H1 (cell line): ENCODE measurements at regions not wholly inside any gene's neighbourhood (a gene's known extent, or its start where the extent isn't known, plus 50 kb on each side); places are given as distances from the start of the nearest gene placed in this dataset.

Experiments
- CTCF ChIP-seq, 3 experiments: IDR thresholded peaks; 1 replicate in 2 of 3; 2 replicates in 1 of 3; pipeline versions ENCODE4 v1.5.1 to v1.6.1; 2011; ENCODE audit warnings: low read length in 3 of 3, mild to moderate bottlenecking in 3 of 3, inconsistent platforms in 2 of 3, low read depth in 1 of 3, moderate library complexity in 1 of 3; ENCODE audit not compliant: insufficient read depth in 1 of 3; ENCODE audit errors: control extremely low read depth in 1 of 3
- HDAC6 ChIP-seq: IDR thresholded peaks from one replicate; pipeline ENCODE4 v1.7.1; 2012; ENCODE audit warnings: low read depth, mild to moderate bottlenecking, inconsistent platforms, low read length, moderate library complexity
- POLR2AphosphoS5 ChIP-seq: IDR thresholded peaks from 2 replicates; pipeline ENCODE4 v1.6.1; 2011; ENCODE audit warnings: low read depth, low read length
- TAF1 ChIP-seq: IDR thresholded peaks from 2 replicates; pipeline ENCODE4 v1.6.1; 2011; ENCODE audit warnings: mild to moderate bottlenecking, low read depth, low read length
- TEAD4 ChIP-seq: IDR thresholded peaks from 2 replicates; pipeline ENCODE4 v1.6.1; 2012; ENCODE audit warnings: low read depth, low read length, inconsistent platforms, mixed read lengths

DNA sequence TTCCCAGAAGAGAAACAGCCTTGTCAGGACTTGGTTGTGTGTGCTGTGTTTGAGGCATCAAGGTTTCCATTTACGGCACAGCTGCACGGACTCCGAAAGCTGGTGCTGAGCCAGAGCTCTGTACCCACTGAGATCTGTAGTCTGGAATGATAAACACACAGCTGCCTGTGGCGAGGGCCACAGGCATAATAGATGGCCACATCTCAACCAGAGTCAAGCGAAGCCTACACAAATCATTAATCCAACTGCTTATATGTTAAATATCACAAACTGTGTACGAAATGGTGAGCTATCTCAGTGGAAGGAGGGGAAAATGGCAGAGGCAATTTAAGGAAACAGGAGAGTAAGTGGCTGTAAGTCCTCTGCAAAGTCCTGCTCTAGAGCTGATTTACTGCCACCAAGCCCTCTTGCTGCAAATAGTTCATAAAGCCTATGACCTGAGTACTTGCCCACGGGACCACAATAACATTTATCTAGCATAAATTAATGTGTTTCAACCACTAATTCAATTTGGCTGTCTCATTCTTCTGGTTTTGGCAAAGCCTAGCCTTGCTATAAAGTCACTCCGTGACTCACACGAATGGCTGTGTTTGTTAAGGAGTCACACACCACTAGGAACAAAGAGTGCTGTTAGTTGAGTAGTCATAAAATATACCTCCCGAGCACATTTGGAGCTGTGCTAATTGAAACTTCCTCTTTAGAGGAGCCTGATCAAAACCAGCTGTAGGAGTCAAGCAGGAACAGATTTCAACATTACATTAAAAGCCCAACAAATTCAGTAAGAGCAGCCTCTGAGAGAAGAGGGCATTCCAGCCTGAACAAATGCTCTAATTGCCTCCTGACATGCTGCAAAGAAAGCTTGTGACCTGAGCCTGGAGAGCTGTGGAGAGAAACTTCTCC, 738.6 kb upstream of the ZNF608 start (continued):
- no peak for TF ChIP-seq CTCF (IDR thresholded peaks at IDR 0.05; ENCODE audit: control extremely low read depth in 1 of 3, insufficient read depth in 1 of 3, low read depth in 1 of 3, low read length in 3 of 3)
- no peak for TF ChIP-seq TEAD4
- no peak for TF ChIP-seq TAF1
- no peak for TF ChIP-seq POLR2AphosphoS5
- no peak for TF ChIP-seq HDAC6
